ENCODE measurements at regions not wholly inside any gene's neighbourhood (a gene's known extent, or its start where the extent isn't known, plus 50 kb on each side); places are given as distances from the start of the nearest gene placed in this dataset.

- no peak for DNase-seq
Measured at GRCh38 chr15:79373113-79373512, 59.0 kb upstream of the MINAR1 start.

GRCh38 chr15:79373728-79374127 lies 58.4 kb upstream of the MINAR1 start:
- no peak for DNase-seq

- no peak for DNase-seq
Measured at GRCh38 chr15:79376383-79376782, 55.8 kb upstream of the MINAR1 start.

GRCh38 chr15:79378394-79379109 lies 53.6 kb upstream of the MINAR1 start:
- DNase-seq, result no peak

- peak; percentile 80 for DNase-seq
Measured at GRCh38 chr15:79380755-79381497, 51.2 kb upstream of the MINAR1 start.

- DNase-seq, result no peak
Measured at GRCh38 chr15:79381593-79381992, 50.5 kb upstream of the MINAR1 start.
